Body of pancreas (tissue), 4 donors: ENCODE measurements at regions not wholly inside any gene's neighbourhood (a gene's known extent, or its start where the extent isn't known, plus 50 kb on each side); places are given as distances from the start of the nearest gene placed in this dataset.

Experiments
- ATAC-seq: fragments of 150-250 bp; one replicate; pipeline ENCODE4 v1.9.1; 2016
- DNase-seq, 4 donors: peaks; one replicate each; pipeline ENCODE4 v3.0.0-alpha.2; 2019
- H3K27ac ChIP-seq, 4 donors: fragments of 200-600 bp; sonication (generic); 1 replicate in 3 of 4; 2 replicates in 1 of 4; pipeline versions ENCODE4 v1.5.1 to v1.6.1; 2016 to 2019; ENCODE audit warnings: mild to moderate bottlenecking in 1 of 4, mixed read lengths in 1 of 4, moderate library complexity in 1 of 4
- H3K27me3 ChIP-seq, 2 donors: fragments of 200-600 bp; sonication (generic); one replicate each; pipeline ENCODE4 v1.6.0; 2016; ENCODE audit warnings: mild to moderate bottlenecking in 1 of 2
- H3K36me3 ChIP-seq, 2 donors: fragments of 200-600 bp; sonication (generic); replicated peaks in 1 of 2; 2 replicates each; pipeline ENCODE4 v1.5.1; 2016; ENCODE audit warnings: low read depth in 2 of 2; ENCODE audit not compliant: insufficient read depth in 1 of 2
- H3K4me1 ChIP-seq: fragments of 200-600 bp; sonication (generic); one replicate; pipeline ENCODE4 v1.6.0; 2016
- H3K4me3 ChIP-seq, 2 donors: fragments of 200-600 bp; sonication (generic); 1 replicate in 1 of 2; 2 replicates in 1 of 2; pipeline ENCODE4 v1.5.1; 2016 to 2019
- H3K9me3 ChIP-seq, 3 donors: fragments of 200-600 bp; sonication (generic); 1 replicate in 2 of 3; 2 replicates in 1 of 3; pipeline ENCODE4 v1.5.1; 2016
- POLR2A ChIP-seq, 3 donors: fragments of 450-650 bp; IDR thresholded peaks; one replicate each; pipeline ENCODE4 v1.6.1; 2016; ENCODE audit warnings: antibody characterized with exemption in 3 of 3, mild to moderate bottlenecking in 2 of 3
- WGBS, 2 donors: methylation state at CpG; one replicate each; pipeline ENCODE4 v1.1.5; 2017; 5-methylcytosine and 5-hydroxymethylcytosine counted together
- intact Hi-C: fragments of 100-400 bp; cut with DNase I; formaldehyde crosslinking; loops from one replicate; pipeline ENCODE4 v1.15.1; 2023
- TF ChIP-seq, protein P1 (sequence below), 7 experiments: fragments of 450-650 bp in 4 of 7; fragments of 200-600 bp in 3 of 7; sonication (generic) in 3 of 7; IDR thresholded peaks; one replicate each; pipeline ENCODE4 v1.5.1; 2016 to 2019; ENCODE audit warnings: antibody characterized with exemption in 7 of 7

DNA sequence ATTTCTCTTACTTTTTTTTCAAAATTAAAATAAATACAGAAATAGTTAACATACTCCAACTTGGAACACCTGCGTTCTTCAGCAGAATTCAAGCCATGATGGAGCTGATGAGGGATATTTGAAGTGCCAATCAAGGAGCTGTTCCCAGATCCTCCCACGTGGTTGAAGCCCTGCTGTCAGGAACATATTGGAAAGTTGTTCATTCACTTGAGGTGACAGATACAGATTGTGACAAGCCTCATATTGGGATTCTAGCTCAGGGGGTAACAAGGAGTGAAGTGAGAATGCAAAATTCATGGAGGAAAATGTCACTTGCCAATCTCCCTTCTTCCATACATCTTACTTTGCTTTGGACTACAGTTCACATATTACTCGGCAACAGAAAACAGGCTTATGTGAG is 2670.8 kb downstream of the PCDH7 start:
- ATAC-seq: no peak
- Histone ChIP-seq H3K9me3 (no peaks in the 10 kb centered on the region), H3K36me3 (no peaks in the 10 kb centered on the region), H3K27ac (no peak overlapping the region), H3K27me3 (no peaks in the 10 kb centered on the region), H3K4me3 (no peak overlapping the region), H3K4me1 (no peaks in the 10 kb centered on the region)
- intact Hi-C loops: no loop called here
- TF ChIP-seq POLR2A (IDR thresholded peaks at IDR 0.05): no peak
- TF ChIP-seq, protein P1, sequence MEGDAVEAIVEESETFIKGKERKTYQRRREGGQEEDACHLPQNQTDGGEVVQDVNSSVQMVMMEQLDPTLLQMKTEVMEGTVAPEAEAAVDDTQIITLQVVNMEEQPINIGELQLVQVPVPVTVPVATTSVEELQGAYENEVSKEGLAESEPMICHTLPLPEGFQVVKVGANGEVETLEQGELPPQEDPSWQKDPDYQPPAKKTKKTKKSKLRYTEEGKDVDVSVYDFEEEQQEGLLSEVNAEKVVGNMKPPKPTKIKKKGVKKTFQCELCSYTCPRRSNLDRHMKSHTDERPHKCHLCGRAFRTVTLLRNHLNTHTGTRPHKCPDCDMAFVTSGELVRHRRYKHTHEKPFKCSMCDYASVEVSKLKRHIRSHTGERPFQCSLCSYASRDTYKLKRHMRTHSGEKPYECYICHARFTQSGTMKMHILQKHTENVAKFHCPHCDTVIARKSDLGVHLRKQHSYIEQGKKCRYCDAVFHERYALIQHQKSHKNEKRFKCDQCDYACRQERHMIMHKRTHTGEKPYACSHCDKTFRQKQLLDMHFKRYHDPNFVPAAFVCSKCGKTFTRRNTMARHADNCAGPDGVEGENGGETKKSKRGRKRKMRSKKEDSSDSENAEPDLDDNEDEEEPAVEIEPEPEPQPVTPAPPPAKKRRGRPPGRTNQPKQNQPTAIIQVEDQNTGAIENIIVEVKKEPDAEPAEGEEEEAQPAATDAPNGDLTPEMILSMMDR (IDR thresholded peaks at IDR 0.05): no peak
- no peak for DNase-seq
- WGBS, 2 donors: 50 to 51% methylated on average over 3 of the region's 3 CpGs

DNA sequence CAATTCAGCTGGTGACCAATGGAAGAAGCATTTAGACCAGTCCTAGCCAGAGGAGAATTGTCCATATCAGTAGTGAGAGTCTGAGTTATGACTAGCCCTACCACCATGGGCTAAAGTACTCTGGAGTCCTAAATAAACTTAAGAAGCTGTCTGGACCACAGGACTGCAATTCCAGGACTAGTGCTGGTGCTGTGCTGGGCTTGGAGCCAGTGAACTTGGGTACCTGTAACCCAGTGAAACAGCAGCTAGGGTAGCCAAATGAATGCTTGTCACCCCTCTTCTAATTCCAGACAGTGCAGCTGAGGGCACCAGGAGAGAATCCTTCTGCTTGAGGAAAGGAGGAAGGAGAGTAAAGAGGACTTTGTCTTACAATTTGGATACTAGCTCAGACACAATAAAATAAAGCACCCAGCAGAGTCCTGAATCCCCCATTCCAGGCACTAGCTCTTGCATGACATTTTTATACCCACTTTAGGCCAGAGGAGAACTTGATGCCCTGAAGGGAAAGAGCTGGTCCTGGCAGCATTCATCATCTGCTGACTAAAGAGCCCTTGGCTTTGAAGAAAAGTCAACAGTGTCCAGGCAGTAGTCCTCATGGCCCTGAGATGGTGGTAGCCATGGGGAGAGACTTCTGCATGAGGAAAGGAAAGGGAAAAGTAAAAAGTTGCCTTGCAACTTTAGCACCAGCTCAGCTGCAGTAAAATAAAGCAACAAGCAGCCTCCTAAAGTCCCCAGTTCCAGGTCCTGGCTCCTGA is 2675.7 kb downstream of the PCDH7 start:
- Histone ChIP-seq H3K9me3 (no peaks in the 10 kb centered on the region), H3K27me3 (no peaks in the 10 kb centered on the region), H3K36me3 (no peaks in the 10 kb centered on the region), H3K4me1 (no peaks in the 10 kb centered on the region), H3K27ac (no peak overlapping the region), H3K4me3 (no peak overlapping the region)
- ATAC-seq (no peak), DNase-seq (no peak)
- no peak for TF ChIP-seq POLR2A (IDR thresholded peaks at IDR 0.05)
- TF ChIP-seq, protein P1 (IDR thresholded peaks at IDR 0.05): no peak
- intact Hi-C loops: no loop called here

DNA sequence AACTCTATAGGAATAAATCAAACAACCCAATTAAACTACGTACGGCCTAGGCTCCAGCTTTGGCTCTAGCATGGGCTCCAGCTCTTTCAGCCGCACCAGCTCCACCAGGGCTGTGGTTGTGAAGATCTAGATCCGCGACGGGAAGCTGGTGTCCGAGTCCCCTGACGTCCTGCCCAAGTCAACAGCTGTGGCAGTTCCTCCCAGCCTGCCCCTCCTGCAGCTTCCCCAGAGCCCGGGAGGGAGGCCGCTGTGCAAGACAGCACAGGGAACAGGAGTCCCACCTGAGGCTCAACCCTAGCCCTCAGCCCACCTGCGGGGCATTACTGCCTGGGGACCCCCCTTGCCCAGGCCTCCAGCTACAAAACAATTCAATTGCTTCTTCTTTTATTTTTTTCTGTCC is 2680.3 kb downstream of the PCDH7 start:
- H3K4me1 ChIP-seq: no peaks in the 10 kb centered on the region
- no peak overlapping the region for H3K27ac ChIP-seq
- H3K36me3 ChIP-seq: no peaks in the 10 kb centered on the region
- TF ChIP-seq, protein P1 (IDR thresholded peaks at IDR 0.05): no peak
- TF ChIP-seq POLR2A (IDR thresholded peaks at IDR 0.05): no peak
- DNase-seq (peak in 1 of 4 donors; percentile 11), ATAC-seq (no peak)
- H3K9me3 ChIP-seq: no peaks in the 10 kb centered on the region
- H3K27me3 ChIP-seq: no peaks in the 10 kb centered on the region
- H3K4me3 ChIP-seq: no peak overlapping the region
- WGBS, 2 donors: 80 to 89% methylated on average over 5 to 11 of the region's 11 CpGs
- intact Hi-C loops: no loop called here

DNA sequence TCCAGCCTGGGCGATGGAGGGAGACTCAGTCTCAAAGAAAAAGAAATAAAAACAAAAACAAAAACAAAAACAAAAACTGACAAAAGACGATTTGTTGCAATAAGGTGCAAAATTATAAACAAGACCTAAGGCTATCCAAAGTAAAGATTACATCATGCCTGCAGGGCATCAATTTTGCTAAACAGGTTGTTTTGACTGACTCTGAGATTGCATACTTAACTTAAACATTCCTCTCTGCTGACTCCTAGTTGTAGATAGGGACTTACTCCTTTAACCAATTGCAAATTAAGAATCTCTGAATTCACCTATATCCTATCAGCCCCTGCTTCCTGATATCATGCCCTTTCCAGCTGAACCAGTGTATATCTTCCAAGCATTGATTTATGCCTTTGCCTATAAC is 2687.3 kb downstream of the PCDH7 start:
- H3K27me3 ChIP-seq: no peaks in the 10 kb centered on the region
- TF ChIP-seq, protein P1 (IDR thresholded peaks at IDR 0.05): no peak
- TF ChIP-seq POLR2A (IDR thresholded peaks at IDR 0.05): no peak
- no peaks in the 10 kb centered on the region for H3K36me3 ChIP-seq
- WGBS, 2 donors: 59 to 71% methylated on average over 2 of the region's 2 CpGs
- H3K4me3 ChIP-seq: no peak overlapping the region
- H3K27ac ChIP-seq: no peak overlapping the region
- H3K9me3 ChIP-seq: no peaks in the 10 kb centered on the region
- DNase-seq: no peak
- no peak for ATAC-seq
- intact Hi-C loops: no loop called here
- H3K4me1 ChIP-seq: no peaks in the 10 kb centered on the region

DNA sequence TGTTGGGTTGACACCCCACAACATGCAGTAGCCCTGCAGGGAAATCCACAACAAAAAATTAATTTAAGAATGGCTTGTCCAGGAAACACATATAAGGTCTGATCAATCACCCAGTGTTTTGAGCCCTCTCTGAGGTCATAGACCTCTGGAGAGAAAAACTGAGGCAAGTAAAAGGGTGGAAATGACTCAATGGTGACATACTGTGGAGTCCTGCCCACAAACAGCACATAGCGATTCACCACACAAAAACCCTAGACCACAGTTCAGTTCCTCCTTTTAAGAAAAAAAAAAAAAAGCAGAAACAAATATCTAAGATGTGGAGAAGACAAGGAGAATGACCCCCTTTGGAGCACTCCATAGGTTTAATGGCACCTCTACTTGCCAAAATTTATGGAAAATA is 2691.0 kb downstream of the PCDH7 start:
- TF ChIP-seq, protein P1 (IDR thresholded peaks at IDR 0.05): no peak
- TF ChIP-seq POLR2A (IDR thresholded peaks at IDR 0.05): no peak
- no peak for DNase-seq
- no peak for ATAC-seq
- H3K9me3 ChIP-seq: no peaks in the 10 kb centered on the region
- H3K27ac ChIP-seq: no peak overlapping the region
- no peak overlapping the region for H3K4me3 ChIP-seq
- intact Hi-C loops: no loop called here
- H3K27me3 ChIP-seq: no peaks in the 10 kb centered on the region
- no peaks in the 10 kb centered on the region for H3K36me3 ChIP-seq
- no peaks in the 10 kb centered on the region for H3K4me1 ChIP-seq
- 58 to 81% methylated on average over 1 of the region's 1 CpG for WGBS, 2 donors
